Astrocyte (in vitro differentiated cells and primary cell): ENCODE measurements at regions not wholly inside any gene's neighbourhood (a gene's known extent, or its start where the extent isn't known, plus 50 kb on each side); places are given as distances from the start of the nearest gene placed in this dataset.

ENCODE experiments used
- CTCF ChIP-seq: IDR thresholded peaks from 2 replicates; pipeline ENCODE4 v1.5.1; 2011; ENCODE audit warnings: low read depth, mild to moderate bottlenecking, inconsistent platforms, low read length, moderate library complexity; ENCODE audit not compliant: insufficient read depth
- EZH2 ChIP-seq: IDR thresholded peaks from 2 replicates; pipeline ENCODE4 v1.6.1; 2012; ENCODE audit warnings: mild to moderate bottlenecking, low read length, inconsistent platforms; ENCODE audit not compliant: insufficient read depth

- TF ChIP-seq CTCF (no peak), EZH2 (no peak)
Measured at GRCh38 chr7:109545686-109546085, 976.0 kb downstream of the DNAJB9 start.
